BLaER1 treated with 17β-estradiol and CSF1 and Interleukin-3, amounts not matched to agents 10 nM and 100 nM (cell line): ENCODE measurements at regions not wholly inside any gene's neighbourhood (a gene's known extent, or its start where the extent isn't known, plus 50 kb on each side); places are given as distances from the start of the nearest gene placed in this dataset.

Source experiments
- H3K27ac ChIP-seq, 11 experiments: shearing (Covaris generic); formaldehyde crosslinking; 2 replicates each; pipeline ENCODE4 v1.8.1; 2022
- H3K27me3 ChIP-seq, 11 experiments: shearing (Covaris generic); formaldehyde crosslinking; 2 replicates each; pipeline ENCODE4 v1.8.1; 2022
- H3K36me3 ChIP-seq, 11 experiments: shearing (Covaris generic); formaldehyde crosslinking; 2 replicates each; pipeline ENCODE4 v1.8.1; 2022
- H3K4me1 ChIP-seq, 10 experiments: shearing (Covaris generic); formaldehyde crosslinking; 2 replicates each; pipeline ENCODE4 v1.8.1; 2022
- H3K4me2 ChIP-seq, 11 experiments: shearing (Covaris generic); formaldehyde crosslinking; 2 replicates each; pipeline ENCODE4 v1.8.1; 2022
- H3K4me3 ChIP-seq, 10 experiments: shearing (Covaris generic); formaldehyde crosslinking; 2 replicates each; pipeline ENCODE4 v1.8.1; 2022
- H3K9ac ChIP-seq, 11 experiments: shearing (Covaris generic); formaldehyde crosslinking; 2 replicates each; pipeline ENCODE4 v1.8.1; 2022
- H3K9me3 ChIP-seq, 11 experiments: shearing (Covaris generic); formaldehyde crosslinking; replicated peaks in 1 of 11; 2 replicates each; pipeline ENCODE4 v1.8.1; 2022
- H4K20me1 ChIP-seq, 11 experiments: shearing (Covaris generic); formaldehyde crosslinking; 2 replicates each; pipeline ENCODE4 v1.8.1; 2022
- Cebpa-rat ChIP-seq, 11 experiments: shearing (Covaris generic); IDR thresholded peaks; 2 replicates each; pipeline ENCODE4 v1.8.1; 2022

DNA sequence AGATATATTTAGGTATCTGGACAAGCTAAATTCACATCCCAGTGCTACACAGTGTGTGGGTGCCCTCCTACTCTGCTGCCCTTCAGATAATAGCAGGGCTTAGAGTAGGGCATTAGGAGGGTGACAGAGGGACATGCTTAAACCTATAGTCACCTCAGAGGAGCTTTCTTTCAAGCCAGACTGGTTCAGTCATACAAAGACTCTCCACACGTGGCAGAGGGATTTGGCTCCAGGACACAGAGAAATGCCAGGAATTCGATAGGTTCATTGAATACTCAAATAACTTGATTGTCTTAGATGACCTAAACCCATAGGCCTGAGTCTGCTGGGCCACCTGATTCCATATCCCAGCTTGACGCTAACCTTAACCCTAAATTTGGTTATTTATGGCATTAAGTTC is 163.5 kb downstream of the TPH2 start:
- no peaks in the 10 kb centered on the region for H3K9me3 ChIP-seq
- H3K36me3 ChIP-seq = no peaks in the 10 kb centered on the region
- H3K4me2 ChIP-seq = no peak overlapping the region
- H3K27me3 ChIP-seq = no peaks in the 10 kb centered on the region
- TF ChIP-seq Cebpa-rat (IDR thresholded peaks at IDR 0.05) = no peak
- no peaks in the 10 kb centered on the region for H3K4me1 ChIP-seq
- no peak overlapping the region for H3K27ac ChIP-seq
- no peaks in the 10 kb centered on the region for H4K20me1 ChIP-seq
- H3K9ac ChIP-seq = no peak overlapping the region
- H3K4me3 ChIP-seq = no peak overlapping the region

- Histone ChIP-seq H4K20me1 (no peaks in the 10 kb centered on the region), H3K27me3 (no peaks in the 10 kb centered on the region), H3K4me2 (no peak overlapping the region), H3K4me1 (no peaks in the 10 kb centered on the region), H3K9me3 (no peaks in the 10 kb centered on the region), H3K27ac (no peak overlapping the region), H3K9ac (no peak overlapping the region), H3K36me3 (no peaks in the 10 kb centered on the region), H3K4me3 (no peak overlapping the region)
- no peak for TF ChIP-seq Cebpa-rat (IDR thresholded peaks at IDR 0.05)
Measured at GRCh38 chr12:72105849-72106248, 166.3 kb upstream of the TRHDE start.

DNA sequence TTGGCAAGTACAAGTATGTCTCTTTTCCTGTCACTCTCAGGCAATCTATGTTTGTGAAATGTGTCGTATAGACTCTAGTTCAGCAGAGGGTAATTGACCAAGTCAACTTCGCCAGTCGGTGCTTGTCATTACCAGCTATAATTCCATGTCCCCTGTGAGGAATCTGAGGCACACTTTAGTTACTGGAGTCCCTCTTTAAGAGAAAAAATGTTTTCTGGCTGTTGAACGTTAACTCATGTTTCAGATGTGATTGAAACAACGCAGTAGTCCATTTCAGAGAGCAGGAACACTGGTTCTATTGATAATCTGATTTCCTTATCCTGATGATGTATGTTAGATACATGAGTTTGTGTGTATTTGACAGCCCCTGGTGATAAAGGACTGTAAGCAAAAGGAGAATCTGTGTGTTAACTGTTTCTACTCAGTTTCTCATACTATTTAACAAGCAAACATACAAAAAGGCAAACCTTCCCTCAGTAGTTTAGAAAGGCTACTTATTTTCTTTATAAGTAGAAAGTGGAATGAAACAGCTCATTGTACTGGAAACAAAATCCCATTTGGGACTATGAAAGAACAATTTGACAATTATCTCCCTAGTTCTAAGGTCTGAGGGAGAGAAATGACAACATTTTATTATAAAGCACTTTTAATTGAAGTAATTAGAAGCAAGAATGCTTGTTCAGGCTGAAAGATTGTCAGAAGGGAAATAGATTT is 161.1 kb upstream of the TRHDE start:
- Histone ChIP-seq H3K36me3 (no peaks in the 10 kb centered on the region), H3K4me1 (no peaks in the 10 kb centered on the region), H3K4me3 (no peak overlapping the region), H3K4me2 (no peak overlapping the region), H4K20me1 (no peaks in the 10 kb centered on the region), H3K27ac (no peak overlapping the region), H3K9ac (no peak overlapping the region), H3K27me3 (no peaks in the 10 kb centered on the region), H3K9me3 (no peaks in the 10 kb centered on the region)
- TF ChIP-seq Cebpa-rat (IDR thresholded peaks at IDR 0.05) = no peak

- Histone ChIP-seq H3K9me3 (no peaks in the 10 kb centered on the region), H3K4me3 (no peak overlapping the region)
Measured at GRCh38 chr12:72111706-72112105, 160.5 kb upstream of the TRHDE start.

DNA sequence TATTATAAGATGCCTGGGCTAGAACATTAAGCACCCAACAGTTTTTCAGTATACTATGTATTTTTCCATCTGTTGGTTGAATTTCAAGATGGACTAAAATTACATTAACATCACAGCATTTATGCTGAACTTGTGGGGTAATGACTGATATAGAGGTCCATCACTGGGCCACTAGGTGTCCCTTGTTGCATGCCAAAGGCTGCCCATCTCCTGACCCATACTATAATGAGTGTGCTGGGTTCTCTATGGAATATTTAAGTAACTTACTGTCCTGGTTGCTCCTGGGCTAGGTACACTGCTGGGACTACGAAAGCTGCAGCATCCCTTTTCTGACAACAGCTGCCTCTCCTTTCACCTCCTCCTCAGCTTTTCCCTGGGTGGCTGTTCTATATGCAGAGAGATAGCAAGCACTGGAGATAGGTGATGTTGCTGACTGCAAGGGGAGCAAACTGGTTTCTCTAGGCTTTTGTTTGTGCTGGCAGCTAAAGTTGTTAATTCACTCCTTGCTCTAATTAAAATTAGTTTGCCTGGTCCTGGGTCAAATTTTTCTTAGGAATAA is 138.6 kb upstream of the TRHDE start:
- Histone ChIP-seq H3K4me3 (no peak overlapping the region), H3K9me3 (no peaks in the 10 kb centered on the region), H3K27me3 (no peaks in the 10 kb centered on the region), H3K9ac (no peak overlapping the region), H3K4me2 (no peak overlapping the region), H3K27ac (no peak overlapping the region), H4K20me1 (no peaks in the 10 kb centered on the region), H3K36me3 (no peaks in the 10 kb centered on the region), H3K4me1 (no peaks in the 10 kb centered on the region)
- TF ChIP-seq Cebpa-rat (IDR thresholded peaks at IDR 0.05) = no peak

More at GRCh38 chr12:72111706-72112105, 160.5 kb upstream of the TRHDE start:
- Histone ChIP-seq H3K9ac (no peak overlapping the region), H3K36me3 (no peaks in the 10 kb centered on the region), H3K27ac (no peak overlapping the region), H4K20me1 (no peaks in the 10 kb centered on the region), H3K4me1 (no peaks in the 10 kb centered on the region), H3K4me2 (no peak overlapping the region), H3K27me3 (no peaks in the 10 kb centered on the region)
- no peak for TF ChIP-seq Cebpa-rat (IDR thresholded peaks at IDR 0.05)

- H3K4me3 ChIP-seq = no peak overlapping the region
- no peaks in the 10 kb centered on the region for H3K27me3 ChIP-seq
- H3K4me2 ChIP-seq = no peak overlapping the region
- no peak overlapping the region for H3K27ac ChIP-seq
- no peaks in the 10 kb centered on the region for H4K20me1 ChIP-seq
- H3K36me3 ChIP-seq = no peaks in the 10 kb centered on the region
- H3K9me3 ChIP-seq = no peaks in the 10 kb centered on the region
- no peak overlapping the region for H3K9ac ChIP-seq
- no peak for TF ChIP-seq Cebpa-rat (IDR thresholded peaks at IDR 0.05)
- H3K4me1 ChIP-seq = no peaks in the 10 kb centered on the region
Measured at GRCh38 chr12:72134246-72135020, 137.7 kb upstream of the TRHDE start.

- Histone ChIP-seq H3K4me1 (no peaks in the 10 kb centered on the region), H3K4me2 (no peak overlapping the region), H3K27me3 (no peaks in the 10 kb centered on the region), H3K4me3 (no peak overlapping the region), H4K20me1 (no peaks in the 10 kb centered on the region), H3K9ac (no peak overlapping the region), H3K9me3 (no peaks in the 10 kb centered on the region), H3K27ac (no peak overlapping the region), H3K36me3 (no peaks in the 10 kb centered on the region)
- TF ChIP-seq Cebpa-rat (IDR thresholded peaks at IDR 0.05) = no peak
Measured at GRCh38 chr12:72135021-72135301, 137.2 kb upstream of the TRHDE start.

DNA sequence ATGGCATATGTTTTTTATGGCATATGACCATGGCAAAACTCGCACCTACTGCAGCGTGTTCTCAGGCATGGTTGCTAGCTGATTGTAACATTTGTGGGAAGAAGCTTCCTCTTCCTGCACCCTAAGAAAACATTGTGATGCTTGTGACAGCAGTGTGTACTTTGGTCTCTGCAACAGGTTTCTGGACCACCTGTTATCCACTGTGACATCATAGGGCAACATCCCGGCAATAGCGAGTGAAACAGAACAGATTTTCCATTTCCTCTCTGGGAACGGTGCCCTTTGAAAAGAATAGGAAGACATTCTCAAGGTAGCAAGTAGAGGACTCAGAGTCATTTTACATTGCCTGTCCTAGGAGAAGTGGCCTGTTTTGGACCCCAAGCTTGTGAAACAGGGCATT is 135.4 kb upstream of the TRHDE start:
- Histone ChIP-seq H3K4me3 (no peak overlapping the region), H3K4me2 (no peak overlapping the region), H3K27ac (no peak overlapping the region), H4K20me1 (no peaks in the 10 kb centered on the region), H3K36me3 (no peaks in the 10 kb centered on the region), H3K4me1 (no peaks in the 10 kb centered on the region), H3K27me3 (no peaks in the 10 kb centered on the region), H3K9me3 (no peaks in the 10 kb centered on the region), H3K9ac (no peak overlapping the region)
- TF ChIP-seq Cebpa-rat (IDR thresholded peaks at IDR 0.05) = no peak

DNA sequence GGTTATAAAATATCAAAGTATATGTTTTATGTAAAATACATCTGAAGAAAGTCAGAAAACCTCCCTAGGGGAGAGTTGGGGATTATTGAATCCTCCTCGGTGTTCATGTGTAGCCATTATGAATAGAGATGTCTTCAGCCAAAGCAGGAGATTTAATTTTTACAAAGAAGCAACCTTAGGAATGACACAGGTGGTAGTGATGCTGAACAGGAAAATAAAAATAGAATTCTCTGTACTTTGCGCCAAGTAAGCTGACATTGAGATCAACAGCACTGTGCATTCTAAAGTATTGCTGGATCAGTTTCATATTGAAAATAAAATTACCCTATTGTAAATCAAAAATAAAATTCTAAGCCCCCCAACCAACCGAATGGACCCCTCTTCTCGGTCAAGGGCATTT is 132.8 kb upstream of the TRHDE start:
- TF ChIP-seq Cebpa-rat (IDR thresholded peaks at IDR 0.05) = no peak
- no peak overlapping the region for H3K27ac ChIP-seq
- no peaks in the 10 kb centered on the region; a peak in 2 of 22 replicates for H3K9me3 ChIP-seq
- no peak overlapping the region for H3K9ac ChIP-seq
- no peaks in the 10 kb centered on the region for H4K20me1 ChIP-seq
- H3K4me1 ChIP-seq = no peaks in the 10 kb centered on the region
- H3K4me2 ChIP-seq = no peak overlapping the region
- no peaks in the 10 kb centered on the region for H3K27me3 ChIP-seq
- H3K4me3 ChIP-seq = no peak overlapping the region
- H3K36me3 ChIP-seq = no peaks in the 10 kb centered on the region

DNA sequence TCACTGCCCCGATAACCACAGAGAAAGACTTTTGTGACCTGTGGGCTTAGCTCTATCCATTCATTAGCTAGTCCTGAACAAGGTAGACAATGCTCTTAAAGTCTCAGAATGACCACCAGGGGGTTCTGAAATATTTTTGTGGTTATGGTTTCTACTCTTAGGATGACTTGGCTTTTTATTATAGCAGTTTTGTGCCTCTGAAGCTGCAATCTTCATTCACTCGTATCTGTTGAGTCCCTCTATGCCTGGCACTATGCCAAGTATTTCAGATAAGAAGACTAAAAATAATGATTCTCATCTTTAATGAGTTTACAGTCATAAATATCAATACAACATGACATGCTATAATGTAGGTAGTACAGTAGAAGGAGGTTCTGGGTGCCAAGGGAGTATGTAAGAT is 130.8 kb upstream of the TRHDE start:
- no peak for TF ChIP-seq Cebpa-rat (IDR thresholded peaks at IDR 0.05)
- Histone ChIP-seq H3K9me3 (no peaks in the 10 kb centered on the region; a peak in 2 of 22 replicates), H4K20me1 (no peaks in the 10 kb centered on the region), H3K36me3 (no peaks in the 10 kb centered on the region), H3K4me3 (no peak overlapping the region), H3K4me1 (no peaks in the 10 kb centered on the region), H3K27ac (no peak overlapping the region), H3K4me2 (no peak overlapping the region), H3K27me3 (no peaks in the 10 kb centered on the region), H3K9ac (no peak overlapping the region)
